K562 (cell line): ENCODE measurements at regions not wholly inside any gene's neighbourhood (a gene's known extent, or its start where the extent isn't known, plus 50 kb on each side); places are given as distances from the start of the nearest gene placed in this dataset.

Experiments used
- ARID4B ChIP-seq: sonication (generic); formaldehyde crosslinking; IDR thresholded peaks from 2 replicates; pipeline ENCODE4 v1.8.0; 2022; ENCODE audit warnings: mild to moderate bottlenecking, missing genetic modification reagents
- DIDO1 ChIP-seq: fragments of 450-650 bp; IDR thresholded peaks from 2 replicates; pipeline ENCODE4 v1.6.1; 2016; ENCODE audit warnings: low read depth, missing biosample characterization, missing genetic modification characterization
- ETS2 ChIP-seq: IDR thresholded peaks from 2 replicates; pipeline ENCODE4 v1.6.1; 2016; ENCODE audit warnings: borderline replicate concordance, missing genetic modification characterization, mild to moderate bottlenecking, moderate library complexity, missing compliant biosample characterization; ENCODE audit not compliant: poor library complexity, severe bottlenecking
- HDAC3 ChIP-seq: fragments of 450-650 bp; IDR thresholded peaks from 2 replicates; pipeline ENCODE4 v1.6.1; 2018; ENCODE audit warnings: borderline replicate concordance, mild to moderate bottlenecking, moderate library complexity; ENCODE audit not compliant: partially characterized antibody
- MEF2D ChIP-seq: conservative IDR thresholded peaks from 2 replicates; pipeline ENCODE4 v1.6.1; 2016; ENCODE audit warnings: low read depth, missing genetic modification characterization, missing compliant biosample characterization
- SMC3 ChIP-seq: conservative IDR thresholded peaks from 2 replicates; pipeline ENCODE4 v1.6.1; 2011; ENCODE audit warnings: low read depth, low read length, improper control_type of control experiment; ENCODE audit not compliant: insufficient read depth
- TSHZ1 ChIP-seq: fragments of 250-450 bp; sonication (Bioruptor Pico); IDR thresholded peaks from 2 replicates; pipeline ENCODE4 v1.4.0; 2020; ENCODE audit warnings: mild to moderate bottlenecking, moderate library complexity
- ZBTB12 ChIP-seq: fragments of 250-450 bp; sonication (Bioruptor Pico); IDR thresholded peaks from 2 replicates; pipeline ENCODE4 v1.4.0; 2020
- ZNF431 ChIP-seq: sonication (generic); formaldehyde crosslinking; IDR thresholded peaks from 2 replicates; pipeline ENCODE4 v1.8.0; 2022; ENCODE audit warnings: mild to moderate bottlenecking, missing genetic modification reagents

GRCh38 chr14:97571866-97572555 lies 774.8 kb downstream of the VRK1 start (continued):
- TF ChIP-seq ARID4B (CRISPR knock-in tag) (no peak), SMC3 (no peak), ZNF431 (CRISPR knock-in tag) (no peak), TSHZ1 (CRISPR knock-in tag) (no peak), DIDO1 (tag) (no peak), HDAC3 (no peak), ETS2 (tag) (no peak), ZBTB12 (CRISPR knock-in tag) (no peak), MEF2D (tag) (no peak)
